ENCODE measurements at regions not wholly inside any gene's neighbourhood (a gene's known extent, or its start where the extent isn't known, plus 50 kb on each side); places are given as distances from the start of the nearest gene placed in this dataset.

GRCh38 chr1:29838738-29839320 lies 602.5 kb downstream of the PTPRU start:
- Histone ChIP-seq H3K27me3 (ENCODE audit: control insufficient read depth, extremely low read depth, insufficient read depth, low read length) (no peaks in the 10 kb centered on the region), H3K4me1 (ENCODE audit: control insufficient read depth, extremely low read depth, insufficient read depth, low read length) (no peaks in the 10 kb centered on the region), H4K20me1 (ENCODE audit: control insufficient read depth, extremely low read depth, insufficient read depth, low read length) (no peaks in the 10 kb centered on the region), H3K9me1 (ENCODE audit: control insufficient read depth, extremely low read depth, insufficient read depth, low read length) (no peaks in the 10 kb centered on the region), H3K4me2 (ENCODE audit: control insufficient read depth, extremely low read depth, insufficient read depth, low read depth, low read length) (no peak overlapping the region), H3K27ac (ENCODE audit: control insufficient read depth, insufficient read depth, low read length) (no peak overlapping the region), H3K9ac (ENCODE audit: control insufficient read depth, extremely low read depth, insufficient read depth, low read length) (no peak overlapping the region), H3K9me3 (ENCODE audit: control insufficient read depth, low read depth, low read length) (peaks cover 6% of the 10 kb centered on the region), H3K4me3 (ENCODE audit: control insufficient read depth in 2 of 3, extremely low read depth in 1 of 3, insufficient read depth in 2 of 3, low read depth in 1 of 3, low read length in 3 of 3) (no peak overlapping the region), H2AFZ (ENCODE audit: control insufficient read depth, low read length) (no peak overlapping the region), H3K36me3 (ENCODE audit: control insufficient read depth in 2 of 2, extremely low read depth in 1 of 2, insufficient read depth in 2 of 2, low read length in 2 of 2) (no peaks in the 10 kb centered on the region), H3K79me2 (ENCODE audit: control insufficient read depth, insufficient read depth, low read length) (no peaks in the 10 kb centered on the region)
- FAIRE-seq: no peak
- no peak for TF ChIP-seq EZH2 (IDR thresholded peaks at IDR 0.05; ENCODE audit: low read length)
- TF ChIP-seq, protein P1, sequence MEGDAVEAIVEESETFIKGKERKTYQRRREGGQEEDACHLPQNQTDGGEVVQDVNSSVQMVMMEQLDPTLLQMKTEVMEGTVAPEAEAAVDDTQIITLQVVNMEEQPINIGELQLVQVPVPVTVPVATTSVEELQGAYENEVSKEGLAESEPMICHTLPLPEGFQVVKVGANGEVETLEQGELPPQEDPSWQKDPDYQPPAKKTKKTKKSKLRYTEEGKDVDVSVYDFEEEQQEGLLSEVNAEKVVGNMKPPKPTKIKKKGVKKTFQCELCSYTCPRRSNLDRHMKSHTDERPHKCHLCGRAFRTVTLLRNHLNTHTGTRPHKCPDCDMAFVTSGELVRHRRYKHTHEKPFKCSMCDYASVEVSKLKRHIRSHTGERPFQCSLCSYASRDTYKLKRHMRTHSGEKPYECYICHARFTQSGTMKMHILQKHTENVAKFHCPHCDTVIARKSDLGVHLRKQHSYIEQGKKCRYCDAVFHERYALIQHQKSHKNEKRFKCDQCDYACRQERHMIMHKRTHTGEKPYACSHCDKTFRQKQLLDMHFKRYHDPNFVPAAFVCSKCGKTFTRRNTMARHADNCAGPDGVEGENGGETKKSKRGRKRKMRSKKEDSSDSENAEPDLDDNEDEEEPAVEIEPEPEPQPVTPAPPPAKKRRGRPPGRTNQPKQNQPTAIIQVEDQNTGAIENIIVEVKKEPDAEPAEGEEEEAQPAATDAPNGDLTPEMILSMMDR (optimal IDR thresholded peaks at IDR 0.05 in 1 of 3, IDR thresholded peaks at IDR 0.05 in 1 of 3, conservative IDR thresholded peaks at IDR 0.05 in 1 of 3; ENCODE audit: extremely low read depth in 1 of 3, insufficient read depth in 2 of 3, low read length in 3 of 3): no peak
- DNase-seq (ENCODE audit: low read depth, low spot score): no peak
- dilution Hi-C loops (cut with MboI; ENCODE audit: extremely low pct_ligation_motif_present, low sequenced_read_pairs): no loop called here

- no peak overlapping the region for H3K9ac ChIP-seq (ENCODE audit: control insufficient read depth, extremely low read depth, insufficient read depth, low read length)
- H3K4me2 ChIP-seq (ENCODE audit: control insufficient read depth, extremely low read depth, insufficient read depth, low read depth, low read length): no peak overlapping the region
- H3K4me3 ChIP-seq (ENCODE audit: control insufficient read depth in 2 of 3, extremely low read depth in 1 of 3, insufficient read depth in 2 of 3, low read depth in 1 of 3, low read length in 3 of 3): no peak overlapping the region
- no peaks in the 10 kb centered on the region for H3K79me2 ChIP-seq (ENCODE audit: control insufficient read depth, insufficient read depth, low read length)
- no peak overlapping the region for H3K27ac ChIP-seq (ENCODE audit: control insufficient read depth, insufficient read depth, low read length)
- DNase-seq (ENCODE audit: low read depth, low spot score) (no peak), FAIRE-seq (no peak)
- H3K36me3 ChIP-seq (ENCODE audit: control insufficient read depth in 2 of 2, extremely low read depth in 1 of 2, insufficient read depth in 2 of 2, low read length in 2 of 2): no peaks in the 10 kb centered on the region
- dilution Hi-C loops (cut with MboI; ENCODE audit: extremely low pct_ligation_motif_present, low sequenced_read_pairs): no loop called here
- no peak overlapping the region for H2AFZ ChIP-seq (ENCODE audit: control insufficient read depth, low read length)
- no peaks in the 10 kb centered on the region for H3K9me1 ChIP-seq (ENCODE audit: control insufficient read depth, extremely low read depth, insufficient read depth, low read length)
- no peaks in the 10 kb centered on the region for H3K4me1 ChIP-seq (ENCODE audit: control insufficient read depth, extremely low read depth, insufficient read depth, low read length)
- no peaks in the 10 kb centered on the region for H4K20me1 ChIP-seq (ENCODE audit: control insufficient read depth, extremely low read depth, insufficient read depth, low read length)
- peaks cover 4% of the 10 kb centered on the region for H3K9me3 ChIP-seq (ENCODE audit: control insufficient read depth, low read depth, low read length)
- TF ChIP-seq, protein P1 (optimal IDR thresholded peaks at IDR 0.05 in 1 of 3, IDR thresholded peaks at IDR 0.05 in 1 of 3, conservative IDR thresholded peaks at IDR 0.05 in 1 of 3; ENCODE audit: extremely low read depth in 1 of 3, insufficient read depth in 2 of 3, low read length in 3 of 3): no peak
- no peak for TF ChIP-seq EZH2 (IDR thresholded peaks at IDR 0.05; ENCODE audit: low read length)
- H3K27me3 ChIP-seq (ENCODE audit: control insufficient read depth, extremely low read depth, insufficient read depth, low read length): no peaks in the 10 kb centered on the region
Measured at GRCh38 chr1:29836651-29837646, 600.6 kb downstream of the PTPRU start.

All from keratinocyte (primary cell).